ENCODE measurements at regions not wholly inside any gene's neighbourhood (a gene's known extent, or its start where the extent isn't known, plus 50 kb on each side); places are given as distances from the start of the nearest gene placed in this dataset.

- TF ChIP-seq ZNF114 (CRISPR knock-in tag; IDR thresholded peaks at IDR 0.05) (no peak), CTCF (conservative IDR thresholded peaks at IDR 0.05; ENCODE audit: low read depth in 2 of 2) (no peak), POLR2AphosphoS5 (IDR thresholded peaks at IDR 0.05; ENCODE audit: low read depth) (no peak), ZNF331 (CRISPR knock-in tag; IDR thresholded peaks at IDR 0.05; ENCODE audit: low read depth) (no peak), EZH2phosphoT487 (IDR thresholded peaks at IDR 0.05; ENCODE audit: unreplicated experiment) (no peak), EZH2 (IDR thresholded peaks at IDR 0.05; ENCODE audit: low read depth, unreplicated experiment) (no peak), CREB1 (CRISPR knock-in tag; IDR thresholded peaks at IDR 0.05; ENCODE audit: low read depth) (no peak), JUNB (IDR thresholded peaks at IDR 0.05; ENCODE audit: unreplicated experiment) (no peak), REST (IDR thresholded peaks at IDR 0.05; ENCODE audit: unreplicated experiment) (no peak), ZNF462 (CRISPR knock-in tag; IDR thresholded peaks at IDR 0.05) (no peak), ETS1 (IDR thresholded peaks at IDR 0.05) (no peak), STAT1 (IDR thresholded peaks at IDR 0.05; ENCODE audit: unreplicated experiment) (no peak), NANOG (IDR thresholded peaks at IDR 0.05; ENCODE audit: borderline replicate concordance) (no peak)
These were observed 69.8 kb upstream of the RASEF start for GRCh38 chr9:83132768-83133167.
